ENCODE measurements at regions not wholly inside any gene's neighbourhood (a gene's known extent, or its start where the extent isn't known, plus 50 kb on each side); places are given as distances from the start of the nearest gene placed in this dataset.

DNA sequence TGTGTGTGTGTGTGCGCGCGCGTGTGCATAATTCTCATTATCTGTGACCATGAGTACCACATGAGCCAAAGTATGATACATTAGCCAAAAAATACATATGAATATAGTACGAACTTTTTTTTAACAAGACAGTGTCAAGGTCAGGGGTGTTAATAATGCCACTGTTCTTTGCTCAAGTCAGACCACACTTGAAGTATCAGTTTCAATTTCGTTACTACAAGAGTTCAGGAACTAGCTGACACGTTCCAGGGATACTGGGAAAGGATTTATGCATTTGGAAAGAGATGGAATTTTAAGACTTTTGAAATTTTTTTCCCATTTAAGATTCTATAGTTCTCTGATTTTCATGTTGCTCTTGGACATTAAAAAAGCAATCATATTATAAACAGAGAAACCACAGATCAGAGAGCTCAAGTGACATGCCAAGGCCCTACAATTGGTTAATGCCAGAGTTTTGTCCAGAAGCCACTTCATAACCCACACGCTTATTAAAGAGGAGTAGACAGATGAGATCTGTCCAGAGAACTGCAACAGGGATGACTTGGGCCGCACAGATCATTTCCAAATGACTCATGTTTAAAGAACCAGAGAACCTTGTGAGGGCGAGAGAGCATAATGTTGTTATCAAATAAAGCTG is 718.8 kb upstream of the SGCG start:
- DNase-seq, result no peak

DNA sequence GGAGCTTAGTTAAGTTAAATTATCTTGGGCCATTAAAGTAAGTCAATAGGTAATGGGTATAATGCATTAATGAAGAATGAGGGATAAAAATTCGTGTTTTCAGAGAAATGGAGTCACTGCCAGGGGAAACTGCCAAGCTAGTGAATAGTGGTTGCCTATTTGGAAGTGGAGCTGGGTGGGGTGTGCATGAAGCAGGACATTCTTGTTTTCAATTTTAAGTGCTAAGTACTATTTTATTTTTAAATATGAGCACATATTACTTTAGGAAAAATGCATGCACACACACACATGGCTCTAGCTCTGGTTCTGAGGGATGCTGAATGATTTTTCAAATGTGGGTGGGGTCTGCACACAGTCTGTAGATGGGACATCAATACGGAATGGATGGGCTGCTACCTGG is 717.7 kb upstream of the SGCG start:
- no peak for DNase-seq

DNA sequence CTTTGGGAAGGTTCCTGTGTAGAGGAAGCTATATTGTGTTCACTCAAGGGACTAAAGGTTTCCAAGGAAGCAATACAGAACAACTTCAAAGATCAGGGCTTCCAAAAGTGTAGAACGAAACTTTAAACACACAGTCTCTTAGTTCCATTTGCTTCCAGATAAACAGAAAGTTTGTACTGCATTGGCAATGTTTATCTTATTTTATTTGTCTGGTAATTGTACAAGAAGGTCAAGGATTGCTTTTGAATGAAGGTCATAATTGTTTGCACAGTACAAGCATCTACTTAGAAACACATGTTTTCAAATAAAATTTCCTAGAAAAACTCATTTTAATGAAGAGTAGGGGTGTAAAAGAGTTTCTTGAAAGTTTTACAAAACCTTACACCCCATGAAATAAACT is 712.7 kb upstream of the SGCG start:
- no peak for DNase-seq

DNA sequence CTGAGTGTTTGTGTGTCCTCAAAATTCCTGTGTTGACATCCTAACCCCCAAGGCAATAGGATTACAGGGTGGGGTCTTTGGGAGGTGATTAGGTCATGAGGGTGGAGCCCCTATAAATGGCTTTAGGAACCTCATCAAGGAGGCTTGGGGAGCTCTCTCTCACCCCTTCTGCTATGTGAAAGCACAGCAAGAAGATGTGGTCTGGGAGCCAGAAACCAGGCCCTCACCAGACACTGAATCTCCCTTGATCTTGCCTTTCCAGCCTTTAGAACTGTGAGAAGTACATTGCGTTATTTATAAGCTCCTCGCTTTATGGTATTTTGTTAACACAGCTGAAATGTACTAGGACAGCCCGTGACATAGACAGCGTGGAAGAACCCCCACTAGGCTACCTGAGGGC is 712.0 kb upstream of the SGCG start:
- no peak for DNase-seq

DNA sequence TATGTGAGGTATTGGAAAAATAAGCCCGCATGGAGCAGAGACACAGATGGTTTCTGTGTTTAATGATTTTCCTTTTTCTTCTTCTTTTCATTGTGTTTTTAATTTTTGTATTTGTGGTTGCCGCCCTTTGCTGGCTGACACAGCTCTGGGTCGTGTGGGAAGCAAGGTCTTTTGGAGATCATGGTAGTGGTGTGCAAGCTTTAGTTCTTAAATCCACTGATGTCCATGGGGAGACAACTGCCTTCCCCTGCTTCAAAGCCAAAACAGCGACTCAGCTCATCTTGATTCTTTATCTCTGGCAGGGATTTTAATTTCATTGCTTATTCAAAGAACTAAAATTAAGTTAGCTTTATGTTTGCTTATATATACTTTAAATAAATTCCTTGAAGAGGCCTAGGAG is 711.3 kb upstream of the SGCG start:
- DNase-seq, result no peak

DNA sequence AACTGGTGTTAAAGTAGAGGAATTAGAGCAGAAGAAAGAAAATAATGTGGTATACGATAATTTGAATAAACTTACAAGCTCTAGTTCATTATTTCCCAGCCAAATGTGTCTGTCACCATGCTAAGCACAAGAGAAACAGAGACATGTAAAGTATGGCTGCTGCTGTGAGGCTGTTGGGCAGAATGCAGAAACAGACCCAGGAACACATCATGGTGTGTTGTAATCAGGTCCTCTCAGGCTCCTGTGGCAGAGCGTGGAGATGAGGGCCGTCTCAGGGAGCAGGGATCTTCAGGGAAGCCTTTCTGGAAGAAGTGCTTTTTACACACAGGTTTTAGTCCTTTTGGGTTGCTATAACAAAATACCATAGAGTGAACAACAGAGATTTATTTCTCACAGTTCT is 710.7 kb upstream of the SGCG start:
- no peak for DNase-seq

DNA sequence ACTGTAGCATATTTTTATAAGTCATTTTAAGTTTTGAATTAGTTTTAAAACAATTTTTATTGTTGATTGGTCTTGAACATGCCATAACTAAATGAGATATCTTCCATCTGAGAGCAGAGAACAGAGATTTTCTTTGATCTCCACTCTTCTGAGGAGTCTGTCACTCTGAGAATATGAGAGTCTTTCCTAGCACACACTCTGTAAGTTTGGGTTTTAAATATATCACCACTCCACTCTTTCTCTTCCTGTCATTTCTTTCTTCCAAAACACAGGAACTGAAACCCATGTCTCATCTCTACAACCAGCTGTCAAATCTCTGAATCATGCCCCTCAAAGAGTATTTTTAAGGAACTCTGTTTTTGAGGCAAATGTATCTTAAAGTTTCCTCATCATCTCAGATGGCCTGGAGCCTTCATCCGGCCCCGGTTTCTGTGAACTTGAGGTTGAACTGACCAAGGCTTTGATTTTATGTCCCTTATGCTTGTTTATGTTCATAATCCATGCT is 698.2 kb upstream of the SGCG start:
- no peak for DNase-seq

DNA sequence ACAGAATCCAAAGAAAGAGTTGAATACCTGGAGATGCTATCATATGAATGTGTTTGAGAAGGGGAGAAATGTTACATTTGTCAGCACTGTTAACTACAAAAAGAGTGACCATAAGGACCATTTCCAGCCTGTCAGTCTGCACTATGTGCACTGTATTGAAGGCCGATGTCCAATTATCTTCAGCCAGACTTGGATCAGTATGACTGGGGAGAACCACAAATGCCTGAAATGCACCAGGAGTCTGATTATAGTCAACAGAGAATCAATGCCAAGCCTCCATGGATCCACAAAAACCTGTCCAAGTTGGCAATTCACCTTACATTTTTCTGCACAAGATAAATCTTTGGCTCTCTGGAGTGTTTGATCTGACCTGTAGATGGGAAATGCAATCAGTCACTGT is 697.5 kb upstream of the SGCG start:
- DNase-seq, result no peak

DNA sequence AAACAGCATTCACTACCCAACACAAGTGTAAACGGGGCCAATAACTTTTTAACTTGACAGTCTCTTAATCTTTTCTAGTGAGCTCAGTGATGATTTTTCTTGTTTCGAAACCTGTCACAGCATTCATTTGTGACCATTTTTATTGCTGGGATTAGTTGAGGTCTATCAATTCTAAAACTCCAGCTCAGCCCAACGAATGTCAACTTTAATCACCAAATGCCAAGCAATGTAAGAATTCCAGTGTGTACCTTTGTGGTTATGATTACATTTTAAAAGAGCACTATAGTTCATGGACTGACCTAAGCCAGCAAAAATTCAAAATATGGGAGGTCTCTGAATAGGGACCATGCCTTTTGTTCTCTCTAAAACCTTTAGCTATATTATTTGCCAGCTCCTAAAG is 694.3 kb upstream of the SGCG start:
- no peak for DNase-seq

DNA sequence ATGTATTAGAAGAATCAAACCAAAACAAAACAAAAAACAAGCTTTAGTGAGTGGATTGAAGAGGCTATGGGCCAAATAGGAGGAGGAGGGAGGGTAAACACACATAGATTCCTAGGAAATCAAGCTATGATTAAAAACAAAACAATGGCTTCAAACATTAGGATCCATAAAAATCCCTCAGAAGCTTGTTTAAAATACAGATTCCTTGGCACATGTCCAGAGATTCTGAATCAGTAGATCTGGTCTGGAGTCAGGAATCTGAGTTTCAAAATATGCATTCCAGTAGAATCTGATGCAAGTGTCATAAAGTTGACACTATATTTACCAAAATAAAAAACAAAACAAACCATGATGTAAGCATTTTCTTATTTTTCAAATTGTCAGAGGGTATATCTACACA is 692.8 kb upstream of the SGCG start:
- DNase-seq, result no peak

DNA sequence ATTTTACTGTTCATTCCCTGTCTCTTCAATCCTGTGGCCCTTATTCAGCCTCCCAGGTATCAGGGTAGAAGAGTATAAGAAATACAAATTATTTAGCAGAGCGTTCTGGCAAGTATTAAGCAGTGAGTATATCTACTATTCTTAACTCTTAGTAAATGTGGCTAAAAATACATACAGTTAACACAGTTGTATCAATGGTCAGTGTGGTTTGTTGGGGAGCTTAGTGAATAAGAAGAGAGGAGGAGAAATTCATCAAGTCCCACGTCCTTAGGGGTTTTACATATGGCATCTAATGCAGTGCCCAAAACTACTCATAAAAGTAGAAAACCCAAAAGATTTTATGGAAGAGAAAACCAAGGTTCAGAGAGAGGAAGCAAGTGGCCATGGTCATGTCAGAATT is 691.0 kb upstream of the SGCG start:
- no peak for DNase-seq

DNA sequence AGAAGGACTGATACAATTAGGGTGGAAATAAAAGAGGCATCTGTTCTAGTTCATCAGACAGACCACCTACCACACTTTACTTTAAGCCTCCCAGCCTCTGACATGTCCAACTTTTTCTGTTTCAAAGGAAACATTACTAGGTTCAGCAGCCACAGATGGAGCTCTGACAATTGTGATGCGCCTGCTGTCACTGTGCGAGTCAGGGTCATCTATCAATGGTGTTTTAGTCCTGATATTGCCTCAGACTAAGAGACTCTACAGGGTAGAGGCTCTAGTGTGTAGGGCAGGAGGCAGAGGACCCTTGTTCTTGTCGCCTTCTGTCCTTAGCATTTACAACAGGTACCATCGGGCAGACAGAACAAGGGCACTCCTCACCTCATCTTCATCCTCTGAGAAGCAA is 685.0 kb upstream of the SGCG start:
- no peak for DNase-seq

DNA sequence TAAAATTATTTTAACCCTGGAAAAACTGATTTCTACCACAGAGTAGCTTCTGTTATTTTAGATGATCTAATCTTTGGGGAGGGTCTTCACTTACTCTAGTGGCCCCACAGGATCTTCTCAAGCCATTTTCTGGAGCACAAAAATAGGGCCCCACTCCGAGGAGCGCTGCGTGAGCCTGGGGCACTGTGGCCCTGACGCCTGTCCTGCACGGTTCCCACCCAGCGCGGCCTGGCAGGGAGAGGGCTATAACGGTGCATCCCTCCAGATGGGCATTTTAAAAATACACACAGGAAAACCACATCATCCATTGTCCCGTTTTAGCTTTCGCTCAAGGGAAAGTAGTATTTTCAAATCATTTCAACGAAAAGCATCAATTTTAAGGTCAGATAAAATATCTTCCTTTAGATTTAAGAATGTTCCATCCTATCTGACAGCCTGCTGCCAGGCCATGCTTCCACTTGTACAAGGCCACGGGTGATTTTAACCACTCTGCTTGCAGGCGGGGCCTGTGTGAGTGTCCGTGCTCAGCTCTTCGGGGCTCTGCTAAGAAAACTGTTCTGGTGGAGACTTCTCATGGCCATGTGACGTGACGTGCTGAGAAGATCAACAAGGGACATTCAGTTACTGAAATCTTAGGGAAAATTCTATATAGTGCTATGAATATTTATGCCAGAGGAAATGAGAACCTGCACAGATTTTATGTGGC is 683.8 kb upstream of the SGCG start:
- DNase-seq, result no peak

DNA sequence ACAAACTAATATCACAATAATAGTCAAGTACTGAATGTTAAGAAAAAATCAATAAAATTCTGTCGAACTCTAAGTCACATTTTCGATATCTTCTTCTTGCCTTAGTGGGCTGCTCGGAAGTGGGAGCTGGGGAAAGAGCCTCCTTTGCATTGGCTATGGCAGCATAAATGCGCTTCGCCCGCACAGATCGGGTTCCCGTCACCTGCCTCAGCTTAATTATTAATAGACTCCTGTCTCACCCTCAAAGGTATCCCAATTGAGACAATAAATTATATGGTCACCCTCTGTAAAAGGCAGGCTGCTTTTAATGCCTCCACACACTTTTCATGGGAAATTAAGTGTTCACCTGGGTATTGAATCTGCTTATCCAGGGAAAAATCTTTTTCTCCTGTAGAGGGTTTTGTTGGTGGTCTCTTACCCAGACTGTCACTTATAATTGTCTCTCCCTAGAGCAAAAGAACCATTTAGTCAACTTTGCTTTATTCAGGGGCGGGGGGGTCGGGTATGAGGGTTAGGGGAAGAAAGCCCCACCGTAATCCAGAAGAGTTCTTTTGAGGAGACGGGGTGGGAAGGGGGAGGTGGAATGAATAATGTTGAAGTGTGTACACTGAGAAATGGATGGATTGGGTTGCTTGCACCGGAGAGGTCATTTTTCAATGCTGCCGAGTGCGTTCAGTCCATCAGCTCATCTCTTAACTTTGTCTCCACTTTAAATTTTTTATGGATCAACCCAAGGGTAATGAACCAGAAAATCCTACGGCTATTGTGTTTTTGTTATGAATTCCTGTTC is 682.6 kb upstream of the SGCG start:
- no peak for DNase-seq

DNA sequence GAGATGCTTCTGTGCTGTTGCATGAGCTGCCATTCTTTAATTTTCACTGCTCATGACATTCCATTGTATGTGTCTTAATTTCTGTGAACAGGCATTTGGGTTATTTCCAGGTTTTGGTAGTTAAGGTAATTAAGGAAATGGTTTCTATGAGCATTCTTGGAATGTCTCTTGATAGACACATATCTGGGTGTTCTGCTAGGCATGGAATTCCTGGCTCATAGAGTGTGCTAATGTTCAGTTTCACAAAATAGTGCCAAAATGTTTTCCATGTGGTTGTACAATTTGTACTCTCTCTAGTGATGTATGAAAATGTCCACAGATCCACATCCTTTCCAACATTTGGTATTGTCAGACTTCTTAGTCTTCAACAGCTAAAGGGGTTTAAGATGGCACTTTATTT is 680.9 kb upstream of the SGCG start:
- no peak for DNase-seq

DNA sequence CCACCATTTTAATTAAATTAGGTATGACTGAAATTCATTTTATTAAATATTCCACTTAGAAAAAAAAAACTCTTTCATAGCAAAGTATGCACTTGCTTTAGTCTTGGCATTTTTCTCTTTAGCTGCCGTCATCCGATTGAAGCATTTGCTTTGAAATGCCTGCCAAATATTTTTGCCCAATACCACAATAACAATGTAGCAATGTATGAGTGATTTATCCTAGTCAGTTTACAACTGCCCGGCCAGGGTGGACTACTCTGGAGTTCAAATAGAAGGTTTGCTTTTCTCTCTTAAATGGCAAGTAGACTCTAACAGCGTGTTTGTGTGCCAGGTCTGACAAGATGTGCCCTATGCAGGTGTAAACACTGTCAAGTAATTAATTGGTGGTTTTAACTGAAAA is 675.3 kb upstream of the SGCG start:
- no peak for DNase-seq

DNA sequence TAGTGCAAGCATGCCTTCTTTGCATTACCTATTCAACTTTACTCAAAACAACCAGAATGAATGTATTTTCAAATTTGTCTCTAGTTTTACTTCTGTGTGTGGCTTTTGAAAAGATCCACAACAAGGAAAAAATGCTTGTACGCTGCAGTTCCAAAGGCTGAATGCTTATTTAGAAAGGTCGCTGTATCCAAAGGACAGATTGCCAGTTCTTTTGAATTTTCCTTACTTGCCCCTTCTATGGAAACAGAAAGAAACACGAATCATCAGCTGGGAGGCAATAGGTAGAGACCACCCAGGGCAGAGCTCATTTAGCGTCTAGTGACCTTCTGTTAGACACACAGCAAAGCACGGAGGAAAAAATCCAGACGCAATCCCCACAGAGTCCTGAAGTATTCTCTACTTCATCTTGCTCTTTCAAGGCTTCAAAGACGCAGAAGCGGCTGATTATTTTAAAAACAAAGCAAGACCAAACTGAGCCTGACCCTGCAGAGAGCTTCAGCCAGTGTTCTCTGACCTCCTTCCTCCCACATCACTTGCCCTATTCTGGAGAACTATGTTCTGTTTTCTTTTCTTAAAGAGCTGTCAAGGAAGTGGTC is 674.6 kb upstream of the SGCG start:
- DNase-seq, result no peak

DNA sequence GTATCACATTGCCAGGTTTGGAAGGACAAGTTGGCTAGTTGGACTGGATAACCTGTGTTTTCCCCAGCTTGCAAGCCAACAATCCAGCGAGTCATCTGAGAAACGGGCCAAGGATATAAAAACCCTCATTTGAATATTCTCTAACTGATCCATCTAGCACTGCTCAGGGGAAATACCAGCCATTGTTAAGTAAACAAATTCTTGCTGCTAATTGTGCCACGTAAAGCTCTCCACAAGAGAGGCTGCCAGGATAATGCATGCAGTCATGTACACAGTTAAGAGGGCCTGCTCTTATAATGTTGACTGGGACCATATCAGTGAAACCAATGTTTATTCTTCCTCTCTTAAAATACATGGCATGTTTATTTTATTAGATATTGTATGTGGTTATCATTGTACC is 663.2 kb upstream of the SGCG start:
- DNase-seq, result no peak

DNA sequence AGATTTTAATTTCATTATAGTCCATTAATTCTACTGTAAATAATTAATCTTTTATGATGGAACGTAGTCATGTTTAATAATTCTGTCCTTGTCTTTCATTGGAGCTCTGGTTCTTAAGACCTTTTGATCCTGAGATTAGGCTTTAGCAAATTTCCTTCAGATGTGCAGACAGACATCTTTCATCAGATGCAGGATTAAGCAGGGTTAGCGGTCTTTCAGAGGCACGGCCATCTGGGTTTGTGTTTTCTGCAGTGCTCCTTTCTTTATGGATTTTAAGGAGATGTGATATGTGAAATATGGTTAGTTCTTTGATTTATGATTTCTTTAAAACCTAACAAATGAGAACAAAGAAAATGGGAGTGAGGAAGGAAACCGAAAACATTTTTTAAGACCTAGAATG is 643.9 kb upstream of the SGCG start:
- no peak for DNase-seq

DNA sequence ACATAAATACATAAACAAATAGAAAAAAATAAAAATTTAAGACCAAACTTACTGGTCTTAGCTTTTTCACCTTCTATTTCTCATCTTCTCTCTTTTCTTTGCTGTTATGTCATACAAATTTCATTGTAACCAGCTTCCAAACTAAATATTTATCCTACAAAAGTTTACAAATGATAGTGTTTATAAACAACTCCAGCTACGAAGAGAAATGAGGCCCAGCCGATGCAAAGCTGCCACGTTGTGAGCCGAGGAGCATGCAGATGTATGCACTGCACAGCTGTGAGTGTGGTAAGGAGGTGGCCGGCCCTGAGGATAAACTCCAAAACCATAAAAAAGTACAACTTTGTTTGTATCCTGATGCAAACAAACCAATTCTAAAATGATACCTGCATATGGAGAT is 642.4 kb upstream of the SGCG start:
- no peak for DNase-seq

DNA sequence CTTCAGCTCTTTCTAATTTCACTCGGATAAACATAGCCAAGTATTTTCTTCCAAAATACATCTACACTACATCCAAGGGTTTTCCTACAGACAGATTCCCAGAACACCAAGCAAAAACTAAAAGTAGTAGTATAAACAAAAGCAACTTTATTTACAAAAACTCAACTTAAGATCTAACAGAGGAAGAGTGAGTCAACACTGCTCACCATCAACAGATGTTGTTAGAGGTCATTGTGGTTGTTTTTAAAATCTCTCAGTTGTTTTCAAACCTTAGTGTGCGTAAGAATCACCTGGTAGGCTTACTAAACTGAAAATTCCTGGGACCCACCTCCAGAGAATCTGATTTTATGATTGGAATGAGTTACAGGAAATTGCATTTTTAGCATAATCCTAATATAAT is 631.7 kb upstream of the SGCG start:
- DNase-seq, result no peak

DNA sequence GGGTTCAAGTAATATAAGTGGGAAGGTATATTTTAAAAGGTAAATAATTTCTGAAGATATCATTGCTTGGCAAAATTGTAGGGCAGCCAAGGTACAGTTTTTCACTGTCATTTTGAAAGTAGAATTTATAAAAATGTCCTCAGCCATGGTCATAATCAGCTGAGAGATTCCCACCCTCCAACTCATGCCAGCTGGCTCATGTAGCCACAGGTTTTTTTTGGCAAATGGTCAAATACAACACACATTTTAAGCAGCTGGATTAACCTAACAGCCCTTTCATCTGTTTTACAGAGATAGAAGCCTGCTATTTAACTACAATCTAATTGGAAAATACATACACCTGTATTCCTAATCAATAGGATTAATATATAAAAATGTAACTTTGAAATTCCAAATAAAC is 619.2 kb upstream of the SGCG start:
- no peak for DNase-seq

DNA sequence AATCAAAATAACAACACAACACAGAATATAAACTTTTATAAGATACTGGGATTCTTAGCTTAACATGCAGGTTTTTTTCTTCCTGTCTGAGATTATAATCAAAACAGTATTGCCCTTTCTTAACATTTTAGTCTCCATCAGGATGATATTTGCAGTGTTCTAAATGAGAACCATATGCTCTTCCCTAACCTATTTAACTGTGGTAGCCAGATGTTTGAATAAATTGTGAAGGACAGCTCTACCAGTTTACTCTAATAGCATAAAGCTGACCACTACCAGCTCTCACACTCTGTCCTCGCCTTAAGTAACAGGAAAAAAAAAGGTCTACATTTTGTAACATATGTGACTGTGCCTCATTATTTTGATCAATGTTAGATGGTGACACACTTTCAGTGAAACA is 618.7 kb upstream of the SGCG start:
- DNase-seq, result no peak

DNA sequence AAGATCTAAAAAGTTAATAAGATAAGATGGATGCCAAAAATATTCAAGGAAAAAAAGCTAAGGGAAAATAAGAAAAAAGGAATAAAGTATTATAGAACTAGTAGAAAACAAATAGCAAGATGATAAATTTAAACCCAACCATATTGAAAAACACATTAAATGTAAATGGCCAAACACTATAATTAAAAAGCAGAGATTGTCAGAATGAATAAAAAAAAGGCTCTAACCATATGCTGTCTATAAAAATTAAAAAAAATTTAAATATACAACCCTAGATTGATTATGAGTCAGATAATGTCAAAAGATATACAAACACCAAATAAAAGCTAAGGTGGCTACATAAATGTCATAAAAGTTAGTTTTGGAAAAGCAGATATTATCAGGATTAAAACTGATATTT is 617.5 kb upstream of the SGCG start:
- no peak for DNase-seq
